M059J (cell line): ENCODE measurements at regions not wholly inside any gene's neighbourhood (a gene's known extent, or its start where the extent isn't known, plus 50 kb on each side); places are given as distances from the start of the nearest gene placed in this dataset.
A peak's percentile ranks its signal among the peaks of the same experiment; 100 is the strongest.

Source experiments
- DNase-seq: peaks from one replicate; pipeline ENCODE4 v3.0.0-alpha.2; 2012; ENCODE audit warnings: low read depth

- peak; percentile 8 for DNase-seq
Measured at GRCh38 chr11:95585069-95585751, 204.4 kb downstream of the FAM76B start.

- DNase-seq, result no peak
Measured at GRCh38 chr11:95584589-95584988, 205.0 kb downstream of the FAM76B start.

GRCh38 chr11:95584180-95584579, 205.4 kb downstream of the FAM76B start:
- DNase-seq, result peak; percentile 7

GRCh38 chr11:95577716-95578460, 211.7 kb downstream of the FAM76B start:
- DNase-seq, result peak; percentile 2

GRCh38 chr11:95576146-95576845, 213.3 kb downstream of the FAM76B start:
- DNase-seq, result no peak

GRCh38 chr11:95575517-95575916, 214.1 kb downstream of the FAM76B start:
- DNase-seq, result no peak

- no peak for DNase-seq
Measured at GRCh38 chr11:95571718-95572260, 217.8 kb downstream of the FAM76B start.

GRCh38 chr11:95570845-95571244, 218.7 kb downstream of the FAM76B start:
- DNase-seq, result no peak

GRCh38 chr11:95569207-95569606, 220.4 kb downstream of the FAM76B start:
- DNase-seq, result no peak

GRCh38 chr11:95568281-95568680, 221.3 kb downstream of the FAM76B start:
- no peak for DNase-seq

GRCh38 chr11:95567685-95568084, 221.9 kb downstream of the FAM76B start:
- DNase-seq, result no peak

- no peak for DNase-seq
Measured at GRCh38 chr11:95566211-95566610, 223.4 kb downstream of the FAM76B start.

- DNase-seq, result no peak
Measured at GRCh38 chr11:95565724-95566141, 223.8 kb downstream of the FAM76B start.

- DNase-seq, result no peak
Measured at GRCh38 chr11:95563859-95564258, 225.7 kb downstream of the FAM76B start.

- no peak for DNase-seq
Measured at GRCh38 chr11:95563173-95563572, 226.4 kb downstream of the FAM76B start.

- DNase-seq, result no peak
Measured at GRCh38 chr11:95562196-95562921, 227.2 kb downstream of the FAM76B start.

GRCh38 chr11:95559899-95560298, 229.7 kb downstream of the FAM76B start:
- DNase-seq, result no peak

- no peak for DNase-seq
Measured at GRCh38 chr11:95557376-95557775, 232.2 kb downstream of the FAM76B start.

GRCh38 chr11:95556342-95557163, 233.0 kb downstream of the FAM76B start:
- DNase-seq, result no peak

- DNase-seq, result no peak
Measured at GRCh38 chr11:95556011-95556341, 233.6 kb downstream of the FAM76B start.

- DNase-seq, result no peak
Measured at GRCh38 chr11:95554911-95555310, 234.7 kb downstream of the FAM76B start.
